SU-DHL-6 (cell line): ENCODE measurements at regions not wholly inside any gene's neighbourhood (a gene's known extent, or its start where the extent isn't known, plus 50 kb on each side); places are given as distances from the start of the nearest gene placed in this dataset.

Source experiments
- H2AFZ ChIP-seq: fragments of 200-600 bp; sonication (generic); 2 replicates; pipeline ENCODE4 v1.6.1; 2014; ENCODE audit warnings: low read depth, mild to moderate bottlenecking, moderate library complexity, mixed read lengths, antibody characterized with exemption, low read length; ENCODE audit not compliant: severe bottlenecking
- H3F3A ChIP-seq: fragments of 200-600 bp; shearing (Covaris generic); 2 replicates; pipeline ENCODE4 v1.6.0; 2016; ENCODE audit warnings: antibody characterized with exemption, mild to moderate bottlenecking; ENCODE audit not compliant: insufficient read depth
- H3K27ac ChIP-seq: fragments of 200-600 bp; sonication (generic); 2 replicates; pipeline ENCODE4 v1.5.1; 2016; ENCODE audit warnings: low read depth, mild to moderate bottlenecking, low read length, moderate library complexity, mixed read lengths
- H3K27me3 ChIP-seq: fragments of 200-600 bp; sonication (generic), shearing (Covaris generic); 2 replicates; pipeline ENCODE4 v1.6.0; 2014; ENCODE audit warnings: mild to moderate bottlenecking, low read length
- H3K36me3 ChIP-seq: fragments of 200-600 bp; sonication (generic); 2 replicates; pipeline ENCODE4 v1.6.1; 2014; ENCODE audit warnings: mild to moderate bottlenecking, low read length, mixed read lengths
- H3K4me2 ChIP-seq: fragments of 300-600, 200-600 bp; shearing (Covaris generic), sonication (generic); 2 replicates; pipeline ENCODE4 v1.6.0; 2014; ENCODE audit warnings: low read length, low read depth, mild to moderate bottlenecking; ENCODE audit not compliant: poor library complexity, severe bottlenecking
- H3K4me3 ChIP-seq: fragments of 200-600 bp; sonication (generic); 2 replicates; pipeline ENCODE4 v1.5.1; 2014; ENCODE audit warnings: antibody characterized with exemption, low read length, mild to moderate bottlenecking, mixed read lengths; ENCODE audit not compliant: insufficient read depth, poor library complexity, severe bottlenecking
- H3K79me2 ChIP-seq: fragments of 200-600 bp; sonication (generic); 2 replicates; pipeline ENCODE4 v1.6.1; 2014; ENCODE audit warnings: mild to moderate bottlenecking, low read length, moderate library complexity; ENCODE audit not compliant: insufficient read depth
- H3K9ac ChIP-seq: fragments of 200-600 bp; sonication (generic); 2 replicates; pipeline ENCODE4 v1.7.0; 2014; ENCODE audit warnings: mild to moderate bottlenecking, low read length
- H3K9me2 ChIP-seq: fragments of 200-600 bp; sonication (generic); replicated peaks from 2 replicates; pipeline ENCODE4 v1.6.1; 2014; ENCODE audit warnings: low read length; ENCODE audit not compliant: insufficient read depth
- H3K9me3 ChIP-seq: fragments of 200-600 bp; sonication (generic); 2 replicates; pipeline ENCODE4 v1.6.1; 2014; ENCODE audit warnings: low read length, mixed read lengths; ENCODE audit not compliant: insufficient read depth
- H4K20me1 ChIP-seq: fragments of 200-600 bp; sonication (generic); 2 replicates; pipeline ENCODE4 v1.6.1; 2014; ENCODE audit warnings: low read depth, mild to moderate bottlenecking, antibody characterized with exemption, low read length, moderate library complexity, mixed read lengths
- EZH2phosphoT487 ChIP-seq: fragments of 200-600 bp; sonication (generic), shearing (Covaris generic); conservative IDR thresholded peaks from 2 replicates; pipeline ENCODE4 v1.6.1; 2018; ENCODE audit warnings: mild to moderate bottlenecking, antibody characterized with exemption, low read length, moderate library complexity, mixed read lengths
- TF ChIP-seq, protein P1 (sequence below): fragments of 200-600 bp; sonication (generic); IDR thresholded peaks from one replicate; pipeline ENCODE4 v1.5.1; 2017; ENCODE audit warnings: antibody characterized with exemption, mild to moderate bottlenecking, low read length, moderate library complexity; ENCODE audit not compliant: insufficient read depth, poor library complexity, severe bottlenecking

GRCh38 chr2:186229265-186229664 lies 256.8 kb upstream of the ZC3H15 start:
- Histone ChIP-seq H3K9me3 (peaks cover 10% of the 10 kb centered on the region; the same call in 1 of the 2 replicates), H3K4me2 (no peak overlapping the region), H3K9me2 (no peaks in the 10 kb centered on the region), H4K20me1 (no peaks in the 10 kb centered on the region), H3K27ac (no peak overlapping the region), H3K27me3 (no peaks in the 10 kb centered on the region), H3K79me2 (no peaks in the 10 kb centered on the region), H3K4me3 (no peak overlapping the region), H3K9ac (no peak overlapping the region), H2AFZ (no peak overlapping the region), H3K36me3 (no peaks in the 10 kb centered on the region), H3F3A (no peaks in the 10 kb centered on the region)
- no peak for TF ChIP-seq EZH2phosphoT487
- TF ChIP-seq, protein P1, sequence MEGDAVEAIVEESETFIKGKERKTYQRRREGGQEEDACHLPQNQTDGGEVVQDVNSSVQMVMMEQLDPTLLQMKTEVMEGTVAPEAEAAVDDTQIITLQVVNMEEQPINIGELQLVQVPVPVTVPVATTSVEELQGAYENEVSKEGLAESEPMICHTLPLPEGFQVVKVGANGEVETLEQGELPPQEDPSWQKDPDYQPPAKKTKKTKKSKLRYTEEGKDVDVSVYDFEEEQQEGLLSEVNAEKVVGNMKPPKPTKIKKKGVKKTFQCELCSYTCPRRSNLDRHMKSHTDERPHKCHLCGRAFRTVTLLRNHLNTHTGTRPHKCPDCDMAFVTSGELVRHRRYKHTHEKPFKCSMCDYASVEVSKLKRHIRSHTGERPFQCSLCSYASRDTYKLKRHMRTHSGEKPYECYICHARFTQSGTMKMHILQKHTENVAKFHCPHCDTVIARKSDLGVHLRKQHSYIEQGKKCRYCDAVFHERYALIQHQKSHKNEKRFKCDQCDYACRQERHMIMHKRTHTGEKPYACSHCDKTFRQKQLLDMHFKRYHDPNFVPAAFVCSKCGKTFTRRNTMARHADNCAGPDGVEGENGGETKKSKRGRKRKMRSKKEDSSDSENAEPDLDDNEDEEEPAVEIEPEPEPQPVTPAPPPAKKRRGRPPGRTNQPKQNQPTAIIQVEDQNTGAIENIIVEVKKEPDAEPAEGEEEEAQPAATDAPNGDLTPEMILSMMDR: no peak

DNA sequence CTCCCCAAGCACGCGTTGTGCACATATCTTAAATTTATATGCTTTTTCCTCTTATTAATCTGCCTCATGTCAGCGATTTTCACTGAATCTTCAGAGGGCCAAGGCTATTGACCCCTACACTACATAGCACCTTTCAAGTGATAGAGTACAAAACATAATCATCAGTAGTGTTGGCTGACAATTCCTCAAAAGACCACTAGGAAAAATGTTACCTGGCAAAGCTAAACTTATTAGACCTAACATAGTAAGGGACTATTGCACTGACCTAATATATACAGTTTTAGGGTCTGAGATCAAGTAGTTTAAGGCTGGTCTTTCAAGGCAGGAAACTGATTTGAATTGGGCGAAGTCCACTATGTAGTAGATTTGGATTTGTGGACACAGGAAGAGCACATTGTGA lies 244.2 kb upstream of the ZC3H15 start:
- no peaks in the 10 kb centered on the region for H3K9me3 ChIP-seq
- no peak overlapping the region for H2AFZ ChIP-seq
- no peak overlapping the region for H3K4me3 ChIP-seq
- H3K27me3 ChIP-seq: no peaks in the 10 kb centered on the region
- H3K4me2 ChIP-seq: no peak overlapping the region
- no peaks in the 10 kb centered on the region for H3K36me3 ChIP-seq
- TF ChIP-seq, protein P1: no peak
- no peak overlapping the region for H3K27ac ChIP-seq
- no peaks in the 10 kb centered on the region for H3K79me2 ChIP-seq
- no peaks in the 10 kb centered on the region for H4K20me1 ChIP-seq
- H3F3A ChIP-seq: no peaks in the 10 kb centered on the region
- H3K9me2 ChIP-seq: no peaks in the 10 kb centered on the region
- H3K9ac ChIP-seq: no peak overlapping the region

DNA sequence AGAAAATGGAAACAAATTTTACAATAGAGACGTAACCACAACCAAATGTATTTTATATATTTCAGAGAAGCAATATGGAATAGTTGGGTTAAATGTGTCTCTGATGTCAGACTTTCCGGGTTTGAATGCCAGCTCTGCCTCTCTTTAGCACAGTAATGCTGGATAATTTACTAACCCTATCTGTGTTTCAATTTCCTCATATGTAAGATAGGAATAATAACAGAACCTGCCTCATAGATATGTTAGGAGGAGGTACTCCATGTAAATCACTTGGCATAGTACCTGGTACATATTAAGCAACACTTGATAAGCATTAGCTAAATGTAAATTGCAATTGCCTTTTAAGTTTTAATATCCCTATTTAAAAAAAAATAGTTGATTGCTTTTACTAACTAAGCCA lies 231.3 kb upstream of the ZC3H15 start:
- Histone ChIP-seq H2AFZ (no peak overlapping the region), H3K9ac (no peak overlapping the region), H3K9me3 (no peaks in the 10 kb centered on the region), H3K36me3 (no peaks in the 10 kb centered on the region), H4K20me1 (no peaks in the 10 kb centered on the region), H3K9me2 (no peaks in the 10 kb centered on the region), H3F3A (no peaks in the 10 kb centered on the region), H3K27me3 (no peaks in the 10 kb centered on the region), H3K27ac (no peak overlapping the region), H3K4me2 (no peak overlapping the region), H3K4me3 (no peak overlapping the region), H3K79me2 (no peaks in the 10 kb centered on the region)
- no peak for TF ChIP-seq EZH2phosphoT487
- TF ChIP-seq, protein P1: no peak

GRCh38 chr2:186255823-186256222 lies 230.2 kb upstream of the ZC3H15 start:
- H3K9ac ChIP-seq: no peak overlapping the region
- no peaks in the 10 kb centered on the region for H4K20me1 ChIP-seq
- no peaks in the 10 kb centered on the region for H3F3A ChIP-seq
- H3K36me3 ChIP-seq: no peaks in the 10 kb centered on the region
- H3K9me3 ChIP-seq: no peaks in the 10 kb centered on the region
- H2AFZ ChIP-seq: no peak overlapping the region
- H3K4me2 ChIP-seq: no peak overlapping the region
- H3K79me2 ChIP-seq: no peaks in the 10 kb centered on the region
- H3K27ac ChIP-seq: no peak overlapping the region
- H3K9me2 ChIP-seq: no peaks in the 10 kb centered on the region
- TF ChIP-seq, protein P1: no peak
- TF ChIP-seq EZH2phosphoT487: no peak
- no peak overlapping the region for H3K4me3 ChIP-seq
- H3K27me3 ChIP-seq: no peaks in the 10 kb centered on the region
